ENCODE measurements at regions not wholly inside any gene's neighbourhood (a gene's known extent, or its start where the extent isn't known, plus 50 kb on each side); places are given as distances from the start of the nearest gene placed in this dataset.

DNA sequence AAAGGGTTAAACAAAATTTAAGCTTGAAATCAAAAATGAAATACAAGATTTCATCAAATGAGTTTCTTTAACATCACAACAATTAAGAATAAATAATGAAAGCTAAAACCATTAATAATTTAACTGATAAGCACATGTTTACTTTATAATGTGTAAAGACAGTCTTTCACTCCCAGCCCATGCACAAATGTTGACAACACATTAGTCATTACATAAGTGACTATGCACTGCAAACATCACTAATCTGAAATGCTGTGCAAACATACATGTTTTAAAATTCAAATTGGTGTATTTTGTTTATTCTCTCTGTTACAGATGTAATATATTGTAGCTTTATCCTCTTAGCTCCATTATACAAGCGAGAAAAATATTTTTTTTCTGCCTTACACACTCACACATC lies 220.6 kb upstream of the CPXCR1 start:
- Histone ChIP-seq H3K36me3 (ENCODE audit: insufficient read depth, low read length) (no peaks in the 10 kb centered on the region), H3K4me2 (ENCODE audit: low read depth, low read length, poor library complexity, severe bottlenecking) (no peak overlapping the region), H3K4me3 (ENCODE audit: low read length, poor library complexity, severe bottlenecking) (no peak overlapping the region), H3K4me1 (ENCODE audit: insufficient read depth, low read length, poor library complexity, severe bottlenecking) (no peaks in the 10 kb centered on the region), H3K79me2 (ENCODE audit: insufficient read depth, low read length) (no peaks in the 10 kb centered on the region), H3F3A (ENCODE audit: low read depth) (no peaks in the 10 kb centered on the region), H3K9me3 (ENCODE audit: insufficient read depth, low read depth, low read length) (no peaks in the 10 kb centered on the region), H3K27me3 (ENCODE audit: insufficient read depth, low read length, poor library complexity, severe bottlenecking) (no peaks in the 10 kb centered on the region), H4K20me1 (ENCODE audit: insufficient read depth, low read length, poor library complexity, severe bottlenecking) (no peaks in the 10 kb centered on the region), H2AFZ (ENCODE audit: low read length) (no peak overlapping the region), H3K9me2 (replicated peaks; ENCODE audit: low read depth, low read length) (no peaks in the 10 kb centered on the region), H3K9ac (ENCODE audit: low read depth, low read length, poor library complexity, severe bottlenecking) (no peak overlapping the region)
- no peak for TF ChIP-seq EZH2phosphoT487 (IDR thresholded peaks at IDR 0.05; ENCODE audit: borderline replicate concordance)

DNA sequence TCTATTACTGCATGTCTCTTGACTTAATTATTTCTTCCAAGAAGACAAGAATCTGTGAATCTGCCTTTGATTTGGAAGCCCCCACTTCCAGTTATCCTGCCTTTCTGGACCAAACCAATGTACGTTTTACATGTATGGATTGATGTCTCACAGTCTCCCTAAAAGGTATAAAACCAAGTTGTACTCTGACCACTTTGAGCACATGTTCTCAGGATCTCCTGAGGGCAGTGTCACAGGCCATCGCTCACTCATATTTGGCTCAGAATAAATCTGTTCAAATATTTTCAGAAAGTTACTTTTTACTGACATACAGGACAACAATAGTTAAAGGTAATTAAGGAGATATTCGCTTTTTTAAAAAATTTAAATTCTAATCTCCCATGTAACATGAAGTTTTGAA lies 188.6 kb upstream of the CPXCR1 start:
- Histone ChIP-seq H3K9me3 (ENCODE audit: insufficient read depth, low read depth, low read length) (no peaks in the 10 kb centered on the region), H3K79me2 (ENCODE audit: insufficient read depth, low read length) (no peaks in the 10 kb centered on the region), H3K36me3 (ENCODE audit: insufficient read depth, low read length) (no peaks in the 10 kb centered on the region), H3K4me1 (ENCODE audit: insufficient read depth, low read length, poor library complexity, severe bottlenecking) (no peaks in the 10 kb centered on the region), H4K20me1 (ENCODE audit: insufficient read depth, low read length, poor library complexity, severe bottlenecking) (no peaks in the 10 kb centered on the region), H3K4me2 (ENCODE audit: low read depth, low read length, poor library complexity, severe bottlenecking) (no peak overlapping the region), H3K4me3 (ENCODE audit: low read length, poor library complexity, severe bottlenecking) (no peak overlapping the region), H3K27me3 (ENCODE audit: insufficient read depth, low read length, poor library complexity, severe bottlenecking) (no peaks in the 10 kb centered on the region), H3F3A (ENCODE audit: low read depth) (no peaks in the 10 kb centered on the region), H3K9ac (ENCODE audit: low read depth, low read length, poor library complexity, severe bottlenecking) (no peak overlapping the region), H3K9me2 (replicated peaks; ENCODE audit: low read depth, low read length) (no peaks in the 10 kb centered on the region), H2AFZ (ENCODE audit: low read length) (no peak overlapping the region)
- TF ChIP-seq, protein P1, sequence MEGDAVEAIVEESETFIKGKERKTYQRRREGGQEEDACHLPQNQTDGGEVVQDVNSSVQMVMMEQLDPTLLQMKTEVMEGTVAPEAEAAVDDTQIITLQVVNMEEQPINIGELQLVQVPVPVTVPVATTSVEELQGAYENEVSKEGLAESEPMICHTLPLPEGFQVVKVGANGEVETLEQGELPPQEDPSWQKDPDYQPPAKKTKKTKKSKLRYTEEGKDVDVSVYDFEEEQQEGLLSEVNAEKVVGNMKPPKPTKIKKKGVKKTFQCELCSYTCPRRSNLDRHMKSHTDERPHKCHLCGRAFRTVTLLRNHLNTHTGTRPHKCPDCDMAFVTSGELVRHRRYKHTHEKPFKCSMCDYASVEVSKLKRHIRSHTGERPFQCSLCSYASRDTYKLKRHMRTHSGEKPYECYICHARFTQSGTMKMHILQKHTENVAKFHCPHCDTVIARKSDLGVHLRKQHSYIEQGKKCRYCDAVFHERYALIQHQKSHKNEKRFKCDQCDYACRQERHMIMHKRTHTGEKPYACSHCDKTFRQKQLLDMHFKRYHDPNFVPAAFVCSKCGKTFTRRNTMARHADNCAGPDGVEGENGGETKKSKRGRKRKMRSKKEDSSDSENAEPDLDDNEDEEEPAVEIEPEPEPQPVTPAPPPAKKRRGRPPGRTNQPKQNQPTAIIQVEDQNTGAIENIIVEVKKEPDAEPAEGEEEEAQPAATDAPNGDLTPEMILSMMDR (conservative IDR thresholded peaks at IDR 0.05; ENCODE audit: low read length): no peak
- TF ChIP-seq EZH2phosphoT487 (IDR thresholded peaks at IDR 0.05; ENCODE audit: borderline replicate concordance): no peak

DNA sequence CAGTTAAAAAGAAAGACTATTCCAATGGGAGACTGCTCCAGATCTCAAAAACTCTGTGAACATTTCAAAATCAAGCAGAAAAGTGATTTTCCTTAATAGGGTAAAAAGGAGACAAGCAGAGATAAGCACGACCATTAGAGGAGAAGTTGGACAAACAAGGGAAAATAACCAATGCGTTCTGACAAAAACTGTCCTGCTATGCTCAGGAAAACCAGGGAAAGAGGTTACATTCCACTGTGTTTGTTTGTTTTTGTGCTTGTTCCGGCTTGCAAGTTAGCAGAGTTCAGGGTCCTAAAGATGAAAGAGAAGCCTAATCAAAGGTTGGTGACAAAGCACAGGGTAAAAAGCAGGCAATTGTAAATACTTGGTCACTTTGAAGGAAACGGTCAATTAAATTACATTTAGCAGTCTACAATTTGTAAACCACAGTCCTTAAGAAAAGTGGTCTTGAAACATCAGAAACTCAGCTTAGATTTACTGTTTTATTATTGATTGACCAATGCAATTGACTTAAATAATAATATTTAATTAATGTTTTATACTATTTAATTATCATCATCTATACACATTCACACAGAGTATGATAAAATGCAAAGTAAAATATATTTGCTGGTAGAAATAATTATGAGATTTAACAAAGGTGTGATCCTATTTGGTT lies 186.2 kb upstream of the CPXCR1 start:
- H3K36me3 ChIP-seq (ENCODE audit: insufficient read depth, low read length): no peaks in the 10 kb centered on the region
- H3K27me3 ChIP-seq (ENCODE audit: insufficient read depth, low read length, poor library complexity, severe bottlenecking): no peaks in the 10 kb centered on the region
- H3K4me3 ChIP-seq (ENCODE audit: low read length, poor library complexity, severe bottlenecking): no peak overlapping the region
- no peaks in the 10 kb centered on the region for H3F3A ChIP-seq (ENCODE audit: low read depth)
- no peak overlapping the region for H3K9ac ChIP-seq (ENCODE audit: low read depth, low read length, poor library complexity, severe bottlenecking)
- no peaks in the 10 kb centered on the region for H4K20me1 ChIP-seq (ENCODE audit: insufficient read depth, low read length, poor library complexity, severe bottlenecking)
- H3K4me1 ChIP-seq (ENCODE audit: insufficient read depth, low read length, poor library complexity, severe bottlenecking): no peaks in the 10 kb centered on the region
- no peaks in the 10 kb centered on the region for H3K9me2 ChIP-seq (replicated peaks; ENCODE audit: low read depth, low read length)
- H3K9me3 ChIP-seq (ENCODE audit: insufficient read depth, low read depth, low read length): no peaks in the 10 kb centered on the region
- no peak overlapping the region for H2AFZ ChIP-seq (ENCODE audit: low read length)
- no peak overlapping the region for H3K4me2 ChIP-seq (ENCODE audit: low read depth, low read length, poor library complexity, severe bottlenecking)
- TF ChIP-seq, protein P1 (conservative IDR thresholded peaks at IDR 0.05; ENCODE audit: low read length): no peak
- H3K79me2 ChIP-seq (ENCODE audit: insufficient read depth, low read length): no peaks in the 10 kb centered on the region

DNA sequence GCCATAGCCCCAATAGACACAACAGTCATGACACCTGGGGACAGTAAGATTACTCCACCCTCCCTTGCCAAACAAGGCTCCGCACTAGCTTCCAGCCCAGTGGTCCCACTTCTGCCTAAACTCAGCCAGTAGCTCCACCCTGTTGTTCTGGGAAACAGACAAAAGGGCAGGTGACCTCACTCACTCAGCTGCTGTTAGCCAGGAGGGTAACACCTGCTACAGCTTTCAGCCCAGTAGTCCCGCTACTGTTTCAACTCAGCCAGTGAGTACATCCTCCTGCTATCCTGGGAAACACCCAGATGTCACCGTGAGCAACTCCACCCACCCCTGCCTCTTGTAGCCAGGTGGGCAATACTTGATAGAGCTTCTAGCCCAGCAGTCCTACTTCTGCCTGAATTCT lies 162.7 kb upstream of the CPXCR1 start:
- H2AFZ ChIP-seq (ENCODE audit: low read length): no peak overlapping the region
- no peaks in the 10 kb centered on the region for H3K79me2 ChIP-seq (ENCODE audit: insufficient read depth, low read length)
- H3K4me3 ChIP-seq (ENCODE audit: low read length, poor library complexity, severe bottlenecking): no peak overlapping the region
- H3F3A ChIP-seq (ENCODE audit: low read depth): no peaks in the 10 kb centered on the region
- H3K4me2 ChIP-seq (ENCODE audit: low read depth, low read length, poor library complexity, severe bottlenecking): no peak overlapping the region
- no peak overlapping the region for H3K9ac ChIP-seq (ENCODE audit: low read depth, low read length, poor library complexity, severe bottlenecking)
- H3K27me3 ChIP-seq (ENCODE audit: insufficient read depth, low read length, poor library complexity, severe bottlenecking): no peaks in the 10 kb centered on the region
- H3K4me1 ChIP-seq (ENCODE audit: insufficient read depth, low read length, poor library complexity, severe bottlenecking): no peaks in the 10 kb centered on the region
- no peaks in the 10 kb centered on the region for H3K36me3 ChIP-seq (ENCODE audit: insufficient read depth, low read length)
- no peaks in the 10 kb centered on the region for H3K9me3 ChIP-seq (ENCODE audit: insufficient read depth, low read depth, low read length)
- TF ChIP-seq EZH2phosphoT487 (IDR thresholded peaks at IDR 0.05; ENCODE audit: borderline replicate concordance): no peak
- TF ChIP-seq, protein P1 (conservative IDR thresholded peaks at IDR 0.05; ENCODE audit: low read length): no peak
- H4K20me1 ChIP-seq (ENCODE audit: insufficient read depth, low read length, poor library complexity, severe bottlenecking): no peaks in the 10 kb centered on the region
- H3K9me2 ChIP-seq (replicated peaks; ENCODE audit: low read depth, low read length): no peaks in the 10 kb centered on the region

Data from Loucy (cell line).